Erythroblast (primary cell): ENCODE measurements at regions not wholly inside any gene's neighbourhood (a gene's known extent, or its start where the extent isn't known, plus 50 kb on each side); places are given as distances from the start of the nearest gene placed in this dataset.

Experiments
- GATA1 ChIP-seq: IDR thresholded peaks from 2 replicates; pipeline ENCODE4 v1.6.1; 2011; ENCODE audit warnings: low read depth, mild to moderate bottlenecking, control low read depth, low read length, moderate library complexity
- POLR2A ChIP-seq: IDR thresholded peaks from 2 replicates; pipeline ENCODE4 v1.6.1; 2011; ENCODE audit warnings: mild to moderate bottlenecking, low read length

DNA sequence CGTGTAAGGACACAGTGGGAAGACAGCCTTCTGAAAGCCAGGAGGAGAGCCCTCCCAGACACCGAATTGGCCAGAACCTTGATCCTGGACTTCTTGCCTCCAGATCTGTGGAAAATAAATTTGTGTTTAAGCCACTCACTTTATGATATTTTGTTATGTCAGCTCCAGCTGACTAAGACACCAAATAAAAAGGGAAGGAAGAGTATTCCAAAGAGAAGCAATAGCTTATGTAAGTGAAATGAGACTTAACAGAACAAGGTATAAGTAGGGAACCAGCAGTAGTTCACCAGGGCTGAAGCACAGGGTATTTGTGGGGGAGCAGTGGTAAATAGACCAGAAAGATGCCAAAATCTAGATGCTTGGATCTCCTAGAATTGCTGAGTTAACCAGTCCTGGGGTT, 94.2 kb upstream of the WLS start:
- TF ChIP-seq GATA1 (no peak), POLR2A (no peak)
